PC-3 (cell line): ENCODE measurements at regions not wholly inside any gene's neighbourhood (a gene's known extent, or its start where the extent isn't known, plus 50 kb on each side); places are given as distances from the start of the nearest gene placed in this dataset.

Source experiments
- ATAC-seq: fragments of 200-7000 bp; cut with Tn5 transposase; 2 replicates; pipeline ENCODE4 v1.9.1; 2020; ENCODE audit warnings: mild to moderate bottlenecking, moderate library complexity
- BruUV-seq: library from RNA; stranded (reverse); fragments of 400-500 nt; replicated peaks from 2 replicates; lab custom pipeline; 2021; lab: Mats Ljungman, UMichigan
- CTCF ChIA-PET: fragments of 300-600 bp; sonication (Branson Sonifier 250); formaldehyde crosslinking; loops from one replicate; lab custom pipeline; 2022; ENCODE audit warnings: antibody characterized with exemption; lab: Charles Lee
- POLR2A ChIA-PET: fragments of 300-600 bp; sonication (Branson Sonifier 250); formaldehyde crosslinking; loops from one replicate; lab custom pipeline; 2022; ENCODE audit warnings: antibody characterized with exemption; ENCODE audit not compliant: unreplicated experiment; lab: Charles Lee
- DNase-seq: peaks from one replicate; pipeline ENCODE4 v3.0.0-alpha.2; 2015
- H2AFZ ChIP-seq: fragments of 300-600 bp; sonication (generic); 2 replicates; pipeline ENCODE4 v1.6.0; 2016; ENCODE audit warnings: antibody characterized with exemption, low read length
- H3F3A ChIP-seq: fragments of 300-600 bp; sonication (generic); one replicate; pipeline ENCODE4 v1.6.0; 2017; ENCODE audit warnings: antibody characterized with exemption, low read length, control low read depth, mild to moderate bottlenecking; ENCODE audit not compliant: unreplicated experiment
- H3K27ac ChIP-seq: fragments of 300-600 bp; sonication (generic); 2 replicates; pipeline ENCODE4 v1.5.1; 2016; ENCODE audit warnings: mild to moderate bottlenecking, low read length
- H3K27me3 ChIP-seq: fragments of 300-600 bp; sonication (generic); 2 replicates; pipeline ENCODE4 v1.6.1; 2016; ENCODE audit warnings: low read length, mixed read lengths
- H3K36me3 ChIP-seq: fragments of 300-600 bp; sonication (generic); 2 replicates; pipeline ENCODE4 v1.6.1; 2016; ENCODE audit warnings: low read depth, mixed run types, low read length, mixed read lengths
- H3K4me1 ChIP-seq: fragments of 300-600 bp; sonication (generic); 2 replicates; pipeline ENCODE4 v1.5.1; 2016; ENCODE audit warnings: low read length; ENCODE audit not compliant: insufficient read depth
- H3K4me2 ChIP-seq: fragments of 300-600 bp; sonication (generic); 2 replicates; pipeline ENCODE4 v1.6.0; 2016; ENCODE audit warnings: low read length
- H3K4me3 ChIP-seq: fragments of 300-600 bp; sonication (generic); 2 replicates; pipeline ENCODE4 v1.5.1; 2016; ENCODE audit warnings: mild to moderate bottlenecking, low read length, mixed read lengths
- H3K79me2 ChIP-seq: fragments of 300-600 bp; sonication (generic); 2 replicates; pipeline ENCODE4 v1.6.1; 2017; ENCODE audit warnings: low read length, mixed read lengths
- H3K9ac ChIP-seq: fragments of 300-600 bp; sonication (generic); 2 replicates; pipeline ENCODE4 v1.6.0; 2016; ENCODE audit warnings: mild to moderate bottlenecking, low read length
- H3K9me2 ChIP-seq: fragments of 300-600 bp; sonication (generic); replicated peaks from 2 replicates; pipeline ENCODE4 v1.6.1; 2016; ENCODE audit warnings: mixed run types, low read length, mixed read lengths
- H3K9me3 ChIP-seq: fragments of 300-600 bp; sonication (generic); 2 replicates; pipeline ENCODE4 v1.6.1; 2016; ENCODE audit warnings: low read length, mixed read lengths
- H4K20me1 ChIP-seq: fragments of 300-600 bp; sonication (generic); 2 replicates; pipeline ENCODE4 v1.6.1; 2016; ENCODE audit warnings: low read length, mixed read lengths
- EZH2 ChIP-seq: fragments of 300-600 bp; sonication (generic); IDR thresholded peaks from one replicate; pipeline ENCODE4 v1.6.1; 2017; ENCODE audit warnings: antibody characterized with exemption, mild to moderate bottlenecking, low read length; ENCODE audit not compliant: unreplicated experiment
- EZH2phosphoT487 ChIP-seq: fragments of 300-600 bp; sonication (generic); IDR thresholded peaks from 2 replicates; pipeline ENCODE4 v1.6.1; 2018; ENCODE audit warnings: mild to moderate bottlenecking, antibody characterized with exemption, low read length, borderline replicate concordance
- intact Hi-C: fragments of 100-400 bp; cut with micrococcal nuclease; formaldehyde crosslinking; loops from 2 replicates; pipeline ENCODE4 v1.9.0; 2023
- TF ChIP-seq, protein P1 (sequence below): fragments of 300-600 bp; sonication (generic); conservative IDR thresholded peaks from 2 replicates; pipeline ENCODE4 v1.5.1; 2017; ENCODE audit warnings: antibody characterized with exemption, low read depth, mild to moderate bottlenecking, low read length

- no peak overlapping the region for H3K27ac ChIP-seq
- H3F3A ChIP-seq = no peaks in the 10 kb centered on the region
- no peak overlapping the region for H3K4me3 ChIP-seq
- TF ChIP-seq, protein P1, sequence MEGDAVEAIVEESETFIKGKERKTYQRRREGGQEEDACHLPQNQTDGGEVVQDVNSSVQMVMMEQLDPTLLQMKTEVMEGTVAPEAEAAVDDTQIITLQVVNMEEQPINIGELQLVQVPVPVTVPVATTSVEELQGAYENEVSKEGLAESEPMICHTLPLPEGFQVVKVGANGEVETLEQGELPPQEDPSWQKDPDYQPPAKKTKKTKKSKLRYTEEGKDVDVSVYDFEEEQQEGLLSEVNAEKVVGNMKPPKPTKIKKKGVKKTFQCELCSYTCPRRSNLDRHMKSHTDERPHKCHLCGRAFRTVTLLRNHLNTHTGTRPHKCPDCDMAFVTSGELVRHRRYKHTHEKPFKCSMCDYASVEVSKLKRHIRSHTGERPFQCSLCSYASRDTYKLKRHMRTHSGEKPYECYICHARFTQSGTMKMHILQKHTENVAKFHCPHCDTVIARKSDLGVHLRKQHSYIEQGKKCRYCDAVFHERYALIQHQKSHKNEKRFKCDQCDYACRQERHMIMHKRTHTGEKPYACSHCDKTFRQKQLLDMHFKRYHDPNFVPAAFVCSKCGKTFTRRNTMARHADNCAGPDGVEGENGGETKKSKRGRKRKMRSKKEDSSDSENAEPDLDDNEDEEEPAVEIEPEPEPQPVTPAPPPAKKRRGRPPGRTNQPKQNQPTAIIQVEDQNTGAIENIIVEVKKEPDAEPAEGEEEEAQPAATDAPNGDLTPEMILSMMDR = no peak
- TF ChIP-seq EZH2 (no peak), EZH2phosphoT487 (no peak)
- H3K79me2 ChIP-seq = no peaks in the 10 kb centered on the region
- H2AFZ ChIP-seq = no peak overlapping the region
- H4K20me1 ChIP-seq = no peaks in the 10 kb centered on the region
- H3K27me3 ChIP-seq = no peaks in the 10 kb centered on the region
- ATAC-seq = no peak
- ChIA-PET POLR2A (interaction anchor here (0.5 kb wide), 1 partner anchor 276 kb away, joined by 4 read pairs; the partner anchor contains the start of gene PYROXD1), CTCF (no interaction called here)
- intact Hi-C loops = no loop called here
- no TSS peak for BruUV-seq
- no peak overlapping the region for H3K9ac ChIP-seq
- no peaks in the 10 kb centered on the region for H3K9me3 ChIP-seq
- peaks cover 14% of the 10 kb centered on the region for H3K4me1 ChIP-seq
- DNase-seq = no peak
- no peaks in the 10 kb centered on the region for H3K36me3 ChIP-seq
- H3K9me2 ChIP-seq = no peaks in the 10 kb centered on the region
- no peak overlapping the region for H3K4me2 ChIP-seq
Observed at GRCh38 chr12:21713133-21713532, 55.5 kb upstream of the LDHB start.

GRCh38 chr12:21710958-21711775 is 53.5 kb upstream of the LDHB start:
- TF ChIP-seq, protein P1 = no peak
- TF ChIP-seq EZH2 (no peak), EZH2phosphoT487 (no peak)
- intact Hi-C loops = no loop called here
- CTCF ChIA-PET = no interaction called here

More at GRCh38 chr12:21710958-21711775, 53.5 kb upstream of the LDHB start:
- Histone ChIP-seq H3K9ac (no peak overlapping the region), H3K9me2 (no peaks in the 10 kb centered on the region), H4K20me1 (no peaks in the 10 kb centered on the region), H2AFZ (no peak overlapping the region), H3K27me3 (no peaks in the 10 kb centered on the region), H3K79me2 (no peaks in the 10 kb centered on the region), H3K36me3 (no peaks in the 10 kb centered on the region), H3K4me2 (no peak overlapping the region), H3K4me3 (no peak overlapping the region), H3K4me1 (peaks cover 14% of the 10 kb centered on the region), H3F3A (no peaks in the 10 kb centered on the region), H3K9me3 (no peaks in the 10 kb centered on the region), H3K27ac (no peak overlapping the region)
- POLR2A ChIA-PET = interaction anchor here (0.6 kb wide), 1 partner anchor 90 kb away, joined by 3 read pairs; no protein-coding TSS in a partner anchor
- DNase-seq (peak; percentile 19), ATAC-seq (peak; percentile 68)
- no TSS peak for BruUV-seq
